Loucy (cell line): ENCODE measurements at regions not wholly inside any gene's neighbourhood (a gene's known extent, or its start where the extent isn't known, plus 50 kb on each side); places are given as distances from the start of the nearest gene placed in this dataset.

ENCODE experiments used
- H2AFZ ChIP-seq: fragments of 200-600 bp; sonication (generic); 2 replicates; pipeline ENCODE4 v1.6.0; 2016; ENCODE audit warnings: antibody characterized with exemption, mild to moderate bottlenecking, low read length, moderate library complexity
- H3F3A ChIP-seq: fragments of 200-600 bp; 2 replicates; pipeline ENCODE4 v1.6.0; 2016; ENCODE audit warnings: antibody characterized with exemption, low read depth, mild to moderate bottlenecking
- H3K27me3 ChIP-seq: fragments of 200-600 bp; sonication (generic); 2 replicates; pipeline ENCODE4 v1.6.1; 2014; ENCODE audit warnings: low read length, mild to moderate bottlenecking; ENCODE audit not compliant: insufficient read depth, poor library complexity, severe bottlenecking
- H3K36me3 ChIP-seq: fragments of 200-600 bp; sonication (generic); 2 replicates; pipeline ENCODE4 v1.6.1; 2016; ENCODE audit warnings: low read length; ENCODE audit not compliant: insufficient read depth
- H3K4me1 ChIP-seq: fragments of 200-600 bp; sonication (generic); 2 replicates; pipeline ENCODE4 v1.5.1; 2014; ENCODE audit warnings: low read length, mild to moderate bottlenecking; ENCODE audit not compliant: insufficient read depth, poor library complexity, severe bottlenecking
- H3K4me2 ChIP-seq: fragments of 200-600 bp; sonication (generic); 2 replicates; pipeline ENCODE4 v1.6.0; 2014; ENCODE audit warnings: antibody characterized with exemption, low read length, low read depth, mild to moderate bottlenecking; ENCODE audit not compliant: poor library complexity, severe bottlenecking
- H3K4me3 ChIP-seq: fragments of 200-600 bp; sonication (generic); 2 replicates; pipeline ENCODE4 v1.5.1; 2014; ENCODE audit warnings: low read length, mild to moderate bottlenecking, mixed read lengths; ENCODE audit not compliant: poor library complexity, severe bottlenecking
- H3K79me2 ChIP-seq: fragments of 200-600 bp; sonication (generic); 2 replicates; pipeline ENCODE4 v1.6.1; 2014; ENCODE audit warnings: low read length; ENCODE audit not compliant: insufficient read depth
- H3K9ac ChIP-seq: fragments of 200-600 bp; sonication (generic); 2 replicates; pipeline ENCODE4 v1.6.0; 2014; ENCODE audit warnings: mild to moderate bottlenecking, low read depth, low read length, moderate library complexity; ENCODE audit not compliant: poor library complexity, severe bottlenecking
- H3K9me2 ChIP-seq: fragments of 200-600 bp; sonication (generic); replicated peaks from 2 replicates; pipeline ENCODE4 v1.6.1; 2016; ENCODE audit warnings: low read depth, low read length, mixed read lengths
- H3K9me3 ChIP-seq: fragments of 200-600 bp; sonication (generic); 2 replicates; pipeline ENCODE4 v1.6.1; 2014; ENCODE audit warnings: mild to moderate bottlenecking, antibody characterized with exemption, low read length, low read depth; ENCODE audit not compliant: insufficient read depth
- H4K20me1 ChIP-seq: fragments of 200-600 bp; sonication (generic); 2 replicates; pipeline ENCODE4 v1.6.0; 2014; ENCODE audit warnings: antibody characterized with exemption, low read length, mild to moderate bottlenecking; ENCODE audit not compliant: insufficient read depth, poor library complexity, severe bottlenecking
- CTCF ChIP-seq: fragments of 200-600 bp; sonication (generic); conservative IDR thresholded peaks from 2 replicates; pipeline ENCODE4 v1.5.1; 2014; ENCODE audit warnings: mild to moderate bottlenecking, antibody characterized with exemption, low read length
- EZH2phosphoT487 ChIP-seq: fragments of 200-600 bp; IDR thresholded peaks from 2 replicates; pipeline ENCODE4 v1.6.1; 2018; ENCODE audit warnings: antibody characterized with exemption, mild to moderate bottlenecking, moderate library complexity, borderline replicate concordance

- Histone ChIP-seq H3K4me1 (no peaks in the 10 kb centered on the region), H3K9me2 (no peaks in the 10 kb centered on the region), H3K4me2 (no peak overlapping the region), H3K9me3 (0 out of 2 replicates have a peak, but pooled peaks cover 3% of the 10 kb centered on the region), H4K20me1 (no peaks in the 10 kb centered on the region), H3F3A (no peaks in the 10 kb centered on the region), H3K27me3 (no peaks in the 10 kb centered on the region), H3K9ac (no peak overlapping the region), H3K4me3 (no peak overlapping the region), H3K79me2 (no peaks in the 10 kb centered on the region), H2AFZ (no peak overlapping the region), H3K36me3 (no peaks in the 10 kb centered on the region)
- TF ChIP-seq CTCF, result no peak
- TF ChIP-seq EZH2phosphoT487, result no peak
Observed at GRCh38 chr6:9398767-9399373, 963.5 kb upstream of the SLC35B3 start.

- no peak overlapping the region for H2AFZ ChIP-seq
- TF ChIP-seq EZH2phosphoT487, result no peak
- TF ChIP-seq CTCF, result no peak
- H3K4me3 ChIP-seq, result no peak overlapping the region
- H3K9me3 ChIP-seq, result 0 out of 2 replicates have a peak, but pooled peaks cover 3% of the 10 kb centered on the region
- H3K27me3 ChIP-seq, result no peaks in the 10 kb centered on the region
- H3K36me3 ChIP-seq, result no peaks in the 10 kb centered on the region
- H3K9me2 ChIP-seq, result no peaks in the 10 kb centered on the region
- H3K9ac ChIP-seq, result no peak overlapping the region
- H3K4me2 ChIP-seq, result no peak overlapping the region
- H4K20me1 ChIP-seq, result no peaks in the 10 kb centered on the region
- H3F3A ChIP-seq, result no peaks in the 10 kb centered on the region
- H3K4me1 ChIP-seq, result no peaks in the 10 kb centered on the region
- no peaks in the 10 kb centered on the region for H3K79me2 ChIP-seq
Observed at GRCh38 chr6:9398071-9398766, 962.9 kb upstream of the SLC35B3 start.

GRCh38 chr6:9388596-9388995, 953.3 kb upstream of the SLC35B3 start:
- Histone ChIP-seq H3K36me3 (no peaks in the 10 kb centered on the region), H3K79me2 (no peaks in the 10 kb centered on the region), H4K20me1 (no peaks in the 10 kb centered on the region), H3K9me2 (no peaks in the 10 kb centered on the region), H3K27me3 (no peaks in the 10 kb centered on the region), H3K9me3 (no peaks in the 10 kb centered on the region), H3K4me1 (no peaks in the 10 kb centered on the region), H3F3A (no peaks in the 10 kb centered on the region), H3K9ac (no peak overlapping the region), H3K4me2 (no peak overlapping the region), H3K4me3 (no peak overlapping the region), H2AFZ (no peak overlapping the region)
- TF ChIP-seq CTCF (no peak), EZH2phosphoT487 (no peak)
